Adipocyte (in vitro differentiated cells): ENCODE measurements at regions not wholly inside any gene's neighbourhood (a gene's known extent, or its start where the extent isn't known, plus 50 kb on each side); places are given as distances from the start of the nearest gene placed in this dataset.

ENCODE experiments used
- DNase-seq: peaks from one replicate; pipeline ENCODE4 v3.0.0-alpha.2; 2015; ENCODE audit warnings: low read depth
- H3K27me3 ChIP-seq: replicated peaks from 2 replicates; pipeline ENCODE4 v1.7.0; 2013; ENCODE audit warnings: mild to moderate bottlenecking, low read length, moderate library complexity; ENCODE audit not compliant: control insufficient read depth, insufficient read depth
- H3K36me3 ChIP-seq: 2 replicates; pipeline ENCODE4 v1.7.0; 2013; ENCODE audit warnings: low read length, mild to moderate bottlenecking, moderate library complexity; ENCODE audit not compliant: control insufficient read depth, insufficient read depth, severe bottlenecking
- H3K4me1 ChIP-seq: 2 replicates; pipeline ENCODE4 v1.7.0; 2013; ENCODE audit warnings: mild to moderate bottlenecking, low read length, moderate library complexity; ENCODE audit not compliant: control insufficient read depth, insufficient read depth
- H3K4me3 ChIP-seq: 2 replicates; pipeline ENCODE4 v1.7.0; 2013; ENCODE audit warnings: mild to moderate bottlenecking, low read length, moderate library complexity
- H3K9ac ChIP-seq: 2 replicates; pipeline ENCODE4 v1.7.0; 2013; ENCODE audit warnings: mild to moderate bottlenecking, low read length, moderate library complexity
- H3K9me3 ChIP-seq: 2 replicates; pipeline ENCODE4 v1.7.0; 2013; ENCODE audit warnings: mild to moderate bottlenecking, low read length, moderate library complexity; ENCODE audit not compliant: control insufficient read depth

- peaks cover 6% of the 10 kb centered on the region for H3K4me1 ChIP-seq
- H3K9ac ChIP-seq, result no peak overlapping the region
- H3K9me3 ChIP-seq, result no peaks in the 10 kb centered on the region
- H3K4me3 ChIP-seq, result no peak overlapping the region
- H3K36me3 ChIP-seq, result no peaks in the 10 kb centered on the region
- no peaks in the 10 kb centered on the region for H3K27me3 ChIP-seq
- peak; percentile 56 for DNase-seq
Observed at GRCh38 chr16:63976345-63976744, 1145.5 kb downstream of the CDH11 start.

- Histone ChIP-seq H3K4me1 (no peaks in the 10 kb centered on the region), H3K9ac (no peak overlapping the region), H3K9me3 (no peaks in the 10 kb centered on the region), H3K36me3 (no peaks in the 10 kb centered on the region), H3K4me3 (no peak overlapping the region), H3K27me3 (no peaks in the 10 kb centered on the region)
- DNase-seq, result no peak
Observed at GRCh38 chr16:63975669-63976068, 1146.2 kb downstream of the CDH11 start.

GRCh38 chr16:63967966-63968365 lies 1153.9 kb downstream of the CDH11 start:
- H3K9ac ChIP-seq, result no peak overlapping the region
- H3K36me3 ChIP-seq, result no peaks in the 10 kb centered on the region
- H3K4me3 ChIP-seq, result no peak overlapping the region
- no peaks in the 10 kb centered on the region for H3K9me3 ChIP-seq
- peaks cover 3% of the 10 kb centered on the region for H3K4me1 ChIP-seq
- H3K27me3 ChIP-seq, result no peaks in the 10 kb centered on the region
- DNase-seq, result peak; percentile 22

GRCh38 chr16:63960321-63960720 lies 1161.5 kb downstream of the CDH11 start:
- Histone ChIP-seq H3K4me1 (no peaks in the 10 kb centered on the region), H3K27me3 (no peaks in the 10 kb centered on the region), H3K4me3 (no peak overlapping the region), H3K9me3 (no peaks in the 10 kb centered on the region), H3K9ac (no peak overlapping the region), H3K36me3 (no peaks in the 10 kb centered on the region)
- DNase-seq, result no peak

- H3K36me3 ChIP-seq, result no peaks in the 10 kb centered on the region
- no peaks in the 10 kb centered on the region for H3K27me3 ChIP-seq
- no peak overlapping the region for H3K4me3 ChIP-seq
- no peak for DNase-seq
- H3K9me3 ChIP-seq, result no peaks in the 10 kb centered on the region
- H3K9ac ChIP-seq, result no peak overlapping the region
- no peaks in the 10 kb centered on the region for H3K4me1 ChIP-seq
Observed at GRCh38 chr16:63947022-63947421, 1174.8 kb downstream of the CDH11 start.

GRCh38 chr16:63945806-63946205 lies 1176.1 kb downstream of the CDH11 start:
- H3K4me1 ChIP-seq, result no peaks in the 10 kb centered on the region
- H3K9ac ChIP-seq, result no peak overlapping the region
- DNase-seq, result peak; percentile 28

GRCh38 chr16:63943566-63943965 lies 1178.3 kb downstream of the CDH11 start:
- no peak for DNase-seq
- no peaks in the 10 kb centered on the region for H3K4me1 ChIP-seq
- no peak overlapping the region for H3K9ac ChIP-seq
- no peaks in the 10 kb centered on the region for H3K27me3 ChIP-seq
- no peaks in the 10 kb centered on the region for H3K36me3 ChIP-seq
- no peaks in the 10 kb centered on the region for H3K9me3 ChIP-seq
- H3K4me3 ChIP-seq, result no peak overlapping the region

More at GRCh38 chr16:63945806-63946205, 1176.1 kb downstream of the CDH11 start:
- no peak overlapping the region for H3K4me3 ChIP-seq
- no peaks in the 10 kb centered on the region for H3K27me3 ChIP-seq
- no peaks in the 10 kb centered on the region for H3K36me3 ChIP-seq
- H3K9me3 ChIP-seq, result no peaks in the 10 kb centered on the region

GRCh38 chr16:63938661-63939060 lies 1183.2 kb downstream of the CDH11 start:
- Histone ChIP-seq H3K4me1 (no peaks in the 10 kb centered on the region), H3K4me3 (no peak overlapping the region), H3K27me3 (no peaks in the 10 kb centered on the region), H3K9ac (no peak overlapping the region), H3K9me3 (no peaks in the 10 kb centered on the region), H3K36me3 (no peaks in the 10 kb centered on the region)
- peak; percentile 32 for DNase-seq

- H3K36me3 ChIP-seq, result no peaks in the 10 kb centered on the region
Observed at GRCh38 chr16:63933841-63934240, 1188.0 kb downstream of the CDH11 start.

GRCh38 chr16:63928421-63928820 lies 1193.4 kb downstream of the CDH11 start:
- H3K4me3 ChIP-seq, result no peak overlapping the region
- no peaks in the 10 kb centered on the region for H3K27me3 ChIP-seq
- no peak overlapping the region for H3K9ac ChIP-seq
- no peaks in the 10 kb centered on the region for H3K4me1 ChIP-seq
- no peak for DNase-seq
- H3K9me3 ChIP-seq, result no peaks in the 10 kb centered on the region
- no peaks in the 10 kb centered on the region for H3K36me3 ChIP-seq

More at GRCh38 chr16:63933841-63934240, 1188.0 kb downstream of the CDH11 start:
- no peaks in the 10 kb centered on the region for H3K27me3 ChIP-seq
- H3K4me1 ChIP-seq, result no peaks in the 10 kb centered on the region
- H3K9me3 ChIP-seq, result no peaks in the 10 kb centered on the region
- H3K4me3 ChIP-seq, result no peak overlapping the region
- H3K9ac ChIP-seq, result no peak overlapping the region
- no peak for DNase-seq

- no peaks in the 10 kb centered on the region for H3K9me3 ChIP-seq
- no peak overlapping the region for H3K4me3 ChIP-seq
- H3K36me3 ChIP-seq, result no peaks in the 10 kb centered on the region
- no peaks in the 10 kb centered on the region for H3K27me3 ChIP-seq
- DNase-seq, result no peak
- H3K4me1 ChIP-seq, result no peaks in the 10 kb centered on the region
- no peak overlapping the region for H3K9ac ChIP-seq
Observed at GRCh38 chr16:63925221-63925620, 1196.6 kb downstream of the CDH11 start.

GRCh38 chr16:63922560-63922959 lies 1199.3 kb downstream of the CDH11 start:
- DNase-seq, result peak; percentile 17

More at GRCh38 chr16:63922560-63922959, 1199.3 kb downstream of the CDH11 start:
- Histone ChIP-seq H3K9ac (no peak overlapping the region), H3K9me3 (peaks cover 2% of the 10 kb centered on the region), H3K36me3 (no peaks in the 10 kb centered on the region), H3K4me3 (no peak overlapping the region), H3K4me1 (no peaks in the 10 kb centered on the region), H3K27me3 (no peaks in the 10 kb centered on the region)
